Neural cell (in vitro differentiated cells): ENCODE measurements at regions not wholly inside any gene's neighbourhood (a gene's known extent, or its start where the extent isn't known, plus 50 kb on each side); places are given as distances from the start of the nearest gene placed in this dataset.

Source experiments
- EP300 ChIP-seq: fragments of 450-650 bp; conservative IDR thresholded peaks from 2 replicates; pipeline ENCODE4 v1.6.1; 2014; ENCODE audit warnings: antibody characterized with exemption, mild to moderate bottlenecking, moderate library complexity; ENCODE audit not compliant: poor library complexity, severe bottlenecking
- EZH2 ChIP-seq: fragments of 200-600, 300-800 bp; shearing (Covaris generic), sonication (generic); IDR thresholded peaks from 2 replicates; pipeline ENCODE4 v1.6.1; 2014; ENCODE audit warnings: antibody characterized with exemption, low read length, borderline replicate concordance, mild to moderate bottlenecking; ENCODE audit not compliant: insufficient read depth, poor library complexity, severe bottlenecking
- MXI1 ChIP-seq: fragments of 450-650 bp; conservative IDR thresholded peaks from 2 replicates; pipeline ENCODE4 v1.6.1; 2014; ENCODE audit warnings: antibody characterized with exemption, mild to moderate bottlenecking; ENCODE audit not compliant: poor library complexity, severe bottlenecking
- POLR2AphosphoS5 ChIP-seq: IDR thresholded peaks from 2 replicates; pipeline ENCODE4 v1.6.1; 2012
- RAD21 ChIP-seq: fragments of 450-650 bp; conservative IDR thresholded peaks from 2 replicates; pipeline ENCODE4 v1.6.1; 2014; ENCODE audit warnings: antibody characterized with exemption, mild to moderate bottlenecking, moderate library complexity
- SMC3 ChIP-seq: fragments of 450-650 bp; conservative IDR thresholded peaks from 2 replicates; pipeline ENCODE4 v1.6.1; 2014; ENCODE audit warnings: antibody characterized with exemption, mild to moderate bottlenecking, moderate library complexity; ENCODE audit not compliant: poor library complexity
- TAF1 ChIP-seq: IDR thresholded peaks from 2 replicates; pipeline ENCODE4 v1.6.1; 2012; ENCODE audit warnings: low read depth
- TF ChIP-seq, protein P1 (sequence below): fragments of 450-650 bp; IDR thresholded peaks from 2 replicates; pipeline ENCODE4 v1.5.1; 2014; ENCODE audit warnings: antibody characterized with exemption, mild to moderate bottlenecking, moderate library complexity; ENCODE audit not compliant: poor library complexity, severe bottlenecking
- TF ChIP-seq, protein P2 (sequence below): IDR thresholded peaks from 2 replicates; pipeline ENCODE4 v1.6.1; 2012; ENCODE audit warnings: borderline replicate concordance

DNA sequence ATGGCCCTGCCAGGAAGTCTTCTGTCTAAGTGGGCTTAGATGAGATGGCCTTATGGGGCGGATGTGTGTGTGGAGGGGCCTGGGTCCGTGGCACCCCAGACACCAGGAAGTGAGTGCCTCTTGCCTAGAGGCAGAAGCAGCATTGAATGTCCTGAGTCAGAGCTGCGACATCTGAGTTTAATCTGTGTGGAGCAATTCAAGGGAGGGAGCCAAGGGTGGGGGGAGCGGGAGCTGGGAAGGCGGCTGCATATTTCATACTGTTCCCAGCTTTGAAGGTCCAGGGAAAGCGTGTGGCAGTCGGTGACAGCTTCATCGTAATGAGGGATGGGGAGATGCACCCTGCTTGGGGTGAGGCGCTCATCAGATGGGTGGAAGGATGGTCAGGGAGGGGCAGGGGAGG, 73.5 kb upstream of the THY1 start:
- TF ChIP-seq TAF1, result no peak
- TF ChIP-seq, protein P1, sequence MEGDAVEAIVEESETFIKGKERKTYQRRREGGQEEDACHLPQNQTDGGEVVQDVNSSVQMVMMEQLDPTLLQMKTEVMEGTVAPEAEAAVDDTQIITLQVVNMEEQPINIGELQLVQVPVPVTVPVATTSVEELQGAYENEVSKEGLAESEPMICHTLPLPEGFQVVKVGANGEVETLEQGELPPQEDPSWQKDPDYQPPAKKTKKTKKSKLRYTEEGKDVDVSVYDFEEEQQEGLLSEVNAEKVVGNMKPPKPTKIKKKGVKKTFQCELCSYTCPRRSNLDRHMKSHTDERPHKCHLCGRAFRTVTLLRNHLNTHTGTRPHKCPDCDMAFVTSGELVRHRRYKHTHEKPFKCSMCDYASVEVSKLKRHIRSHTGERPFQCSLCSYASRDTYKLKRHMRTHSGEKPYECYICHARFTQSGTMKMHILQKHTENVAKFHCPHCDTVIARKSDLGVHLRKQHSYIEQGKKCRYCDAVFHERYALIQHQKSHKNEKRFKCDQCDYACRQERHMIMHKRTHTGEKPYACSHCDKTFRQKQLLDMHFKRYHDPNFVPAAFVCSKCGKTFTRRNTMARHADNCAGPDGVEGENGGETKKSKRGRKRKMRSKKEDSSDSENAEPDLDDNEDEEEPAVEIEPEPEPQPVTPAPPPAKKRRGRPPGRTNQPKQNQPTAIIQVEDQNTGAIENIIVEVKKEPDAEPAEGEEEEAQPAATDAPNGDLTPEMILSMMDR, result no peak
- TF ChIP-seq EZH2, result no peak
- TF ChIP-seq MXI1, result no peak
- TF ChIP-seq, protein P2, sequence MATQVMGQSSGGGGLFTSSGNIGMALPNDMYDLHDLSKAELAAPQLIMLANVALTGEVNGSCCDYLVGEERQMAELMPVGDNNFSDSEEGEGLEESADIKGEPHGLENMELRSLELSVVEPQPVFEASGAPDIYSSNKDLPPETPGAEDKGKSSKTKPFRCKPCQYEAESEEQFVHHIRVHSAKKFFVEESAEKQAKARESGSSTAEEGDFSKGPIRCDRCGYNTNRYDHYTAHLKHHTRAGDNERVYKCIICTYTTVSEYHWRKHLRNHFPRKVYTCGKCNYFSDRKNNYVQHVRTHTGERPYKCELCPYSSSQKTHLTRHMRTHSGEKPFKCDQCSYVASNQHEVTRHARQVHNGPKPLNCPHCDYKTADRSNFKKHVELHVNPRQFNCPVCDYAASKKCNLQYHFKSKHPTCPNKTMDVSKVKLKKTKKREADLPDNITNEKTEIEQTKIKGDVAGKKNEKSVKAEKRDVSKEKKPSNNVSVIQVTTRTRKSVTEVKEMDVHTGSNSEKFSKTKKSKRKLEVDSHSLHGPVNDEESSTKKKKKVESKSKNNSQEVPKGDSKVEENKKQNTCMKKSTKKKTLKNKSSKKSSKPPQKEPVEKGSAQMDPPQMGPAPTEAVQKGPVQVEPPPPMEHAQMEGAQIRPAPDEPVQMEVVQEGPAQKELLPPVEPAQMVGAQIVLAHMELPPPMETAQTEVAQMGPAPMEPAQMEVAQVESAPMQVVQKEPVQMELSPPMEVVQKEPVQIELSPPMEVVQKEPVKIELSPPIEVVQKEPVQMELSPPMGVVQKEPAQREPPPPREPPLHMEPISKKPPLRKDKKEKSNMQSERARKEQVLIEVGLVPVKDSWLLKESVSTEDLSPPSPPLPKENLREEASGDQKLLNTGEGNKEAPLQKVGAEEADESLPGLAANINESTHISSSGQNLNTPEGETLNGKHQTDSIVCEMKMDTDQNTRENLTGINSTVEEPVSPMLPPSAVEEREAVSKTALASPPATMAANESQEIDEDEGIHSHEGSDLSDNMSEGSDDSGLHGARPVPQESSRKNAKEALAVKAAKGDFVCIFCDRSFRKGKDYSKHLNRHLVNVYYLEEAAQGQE, result no peak
- no peak for TF ChIP-seq POLR2AphosphoS5
- TF ChIP-seq RAD21, result no peak
- no peak for TF ChIP-seq EP300
- TF ChIP-seq SMC3, result no peak
